ENCODE measurements at regions not wholly inside any gene's neighbourhood (a gene's known extent, or its start where the extent isn't known, plus 50 kb on each side); places are given as distances from the start of the nearest gene placed in this dataset.

DNA sequence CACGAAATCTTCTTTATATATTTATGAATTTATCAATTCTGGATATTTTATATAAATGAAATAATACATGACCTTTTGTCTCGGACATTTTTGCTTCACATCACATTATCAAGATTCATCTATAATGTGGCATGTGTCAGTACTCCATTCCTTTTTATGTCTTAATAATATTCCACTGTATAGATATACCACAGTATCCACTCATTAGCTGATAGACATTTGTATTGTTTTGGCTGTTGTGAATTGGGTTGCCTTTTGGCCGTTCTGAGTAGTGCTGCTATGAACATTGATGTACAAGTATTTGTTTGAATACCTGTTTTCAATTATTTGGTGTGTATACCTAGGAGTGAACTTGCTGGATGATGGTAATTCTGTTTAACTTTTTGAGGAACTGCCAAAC, 323.8 kb upstream of the CA10 start:
- no peak for TF ChIP-seq EP300 (IDR thresholded peaks at IDR 0.05)
- no peak for TF ChIP-seq CTCF (IDR thresholded peaks at IDR 0.05)
- TF ChIP-seq POLR2A (IDR thresholded peaks at IDR 0.05): no peak

Data from stomach (tissue), 4 donors.